Tibial artery (tissue), 4 donors: ENCODE measurements at regions not wholly inside any gene's neighbourhood (a gene's known extent, or its start where the extent isn't known, plus 50 kb on each side); places are given as distances from the start of the nearest gene placed in this dataset.
"Not testable (repeated sequence)": the region's sequence is repeated elsewhere in the genome, so short reads cannot be mapped to it uniquely, and the experiment has no call there.

Experiments used
- DNase-seq, 2 donors: peaks; one replicate each; pipeline ENCODE4 v3.0.0-alpha.2; 2019
- H3K27ac ChIP-seq, 2 donors: fragments of 200-600 bp; sonication (generic) in 1 of 2; 1 replicate in 1 of 2; 2 replicates in 1 of 2; pipeline ENCODE4 v1.5.1; 2018 to 2019; ENCODE audit warnings: mild to moderate bottlenecking in 1 of 2
- H3K27me3 ChIP-seq, 2 donors: fragments of 200-600 bp; sonication (generic) in 1 of 2; one replicate each; pipeline versions ENCODE4 v1.5.1 to v1.6.0; 2016 to 2019
- H3K36me3 ChIP-seq, 3 donors: fragments of 200-600 bp; sonication (generic) in 2 of 3; one replicate each; pipeline ENCODE4 v1.5.1; 2016 to 2019; ENCODE audit warnings: mild to moderate bottlenecking in 2 of 3
- H3K4me1 ChIP-seq, 4 donors: fragments of 200-600 bp; sonication (generic) in 2 of 4; 1 replicate in 3 of 4; 2 replicates in 1 of 4; pipeline ENCODE4 v1.5.1; 2016 to 2019
- H3K4me3 ChIP-seq, 2 donors: fragments of 200-600 bp; sonication (generic) in 1 of 2; 1 replicate in 1 of 2; 2 replicates in 1 of 2; pipeline ENCODE4 v1.5.1; 2018 to 2019; ENCODE audit warnings: mild to moderate bottlenecking in 2 of 2
- H3K9me3 ChIP-seq, 3 donors: fragments of 200-600 bp; sonication (generic) in 1 of 3; one replicate each; pipeline ENCODE4 v1.5.1; 2016 to 2019
- CTCF ChIP-seq, 2 experiments: fragments of 200-600 bp in 1 of 2; fragments of 450-650 bp in 1 of 2; IDR thresholded peaks; one replicate each; pipeline ENCODE4 v1.5.1; 2017 to 2019; ENCODE audit warnings: antibody characterized with exemption in 2 of 2, mild to moderate bottlenecking in 1 of 2, moderate library complexity in 1 of 2
- intact Hi-C: fragments of 100-400 bp; cut with DNase I; formaldehyde crosslinking; loops from one replicate; pipeline ENCODE4 v1.15.0; 2023; ENCODE audit warnings: low total_unique reads

GRCh38 chr7:142498364-142498763 lies 240.5 kb upstream of the PRSS58 start:
- DNase-seq: no peak
- Histone ChIP-seq H3K36me3 (no peaks in the 10 kb centered on the region), H3K9me3 (no peaks in the 10 kb centered on the region), H3K4me1 (peaks cover 0 to 6% (median 0%) of the 10 kb centered on the region in 4 donors), H3K27ac (no peak overlapping the region), H3K27me3 (peaks cover 0 to 21% of the 10 kb centered on the region in 2 donors), H3K4me3 (no peak overlapping the region)
- no peak for TF ChIP-seq CTCF (IDR thresholded peaks at IDR 0.05)
- intact Hi-C loops: no loop called here

GRCh38 chr7:142496545-142496991 lies 238.7 kb upstream of the PRSS58 start:
- Histone ChIP-seq H3K27me3 (peaks cover 0 to 21% of the 10 kb centered on the region in 2 donors), H3K9me3 (no peaks in the 10 kb centered on the region), H3K4me1 (peaks cover 0 to 6% (median 0%) of the 10 kb centered on the region in 4 donors), H3K4me3 (no peak overlapping the region), H3K36me3 (no peaks in the 10 kb centered on the region), H3K27ac (no peak overlapping the region)
- no peak for DNase-seq
- intact Hi-C loops: no loop called here
- TF ChIP-seq CTCF (IDR thresholded peaks at IDR 0.05): peak; percentile 33 to 50

- DNase-seq, intact Hi-C loops, H3K36me3 ChIP-seq, H3K4me1 ChIP-seq, H3K27ac ChIP-seq, H3K4me3 ChIP-seq, H3K9me3 ChIP-seq: not testable (repeated sequence)
- H3K27me3 ChIP-seq: peaks cover 0 to 21% of the 10 kb centered on the region in 2 donors
Measured at GRCh38 chr7:142495879-142496278, 238.0 kb upstream of the PRSS58 start.

- H3K4me1 ChIP-seq, intact Hi-C loops, H3K9me3 ChIP-seq, H3K36me3 ChIP-seq, H3K27ac ChIP-seq, DNase-seq, H3K4me3 ChIP-seq: not testable (repeated sequence)
- peaks cover 0 to 21% of the 10 kb centered on the region in 2 donors for H3K27me3 ChIP-seq
Measured at GRCh38 chr7:142495301-142495700, 237.4 kb upstream of the PRSS58 start.

GRCh38 chr7:142494021-142494420 lies 236.2 kb upstream of the PRSS58 start:
- Histone ChIP-seq H3K36me3 (no peaks in the 10 kb centered on the region), H3K4me3 (no peak overlapping the region), H3K27me3 (peaks cover 0 to 16% of the 10 kb centered on the region in 2 donors), H3K4me1 (peaks cover 0 to 6% (median 0%) of the 10 kb centered on the region in 4 donors), H3K9me3 (no peaks in the 10 kb centered on the region), H3K27ac (no peak overlapping the region)
- intact Hi-C loops: no loop called here
- TF ChIP-seq CTCF (IDR thresholded peaks at IDR 0.05): no peak
- DNase-seq: no peak

- no peak for DNase-seq
- H3K36me3 ChIP-seq: no peaks in the 10 kb centered on the region
- H3K27me3 ChIP-seq: no peaks in the 10 kb centered on the region
- no peak overlapping the region for H3K4me3 ChIP-seq
- no peak overlapping the region for H3K27ac ChIP-seq
- no peaks in the 10 kb centered on the region for H3K4me1 ChIP-seq
- TF ChIP-seq CTCF (IDR thresholded peaks at IDR 0.05): no peak
- intact Hi-C loops: no loop called here
- H3K9me3 ChIP-seq: no peaks in the 10 kb centered on the region
Measured at GRCh38 chr7:142488842-142489241, 231.0 kb upstream of the PRSS58 start.

GRCh38 chr7:142488036-142488633 lies 230.3 kb upstream of the PRSS58 start:
- no peak for DNase-seq
- H3K4me3 ChIP-seq: no peak overlapping the region
- H3K4me1 ChIP-seq: no peaks in the 10 kb centered on the region
- no peak for TF ChIP-seq CTCF (IDR thresholded peaks at IDR 0.05)
- H3K9me3 ChIP-seq: no peaks in the 10 kb centered on the region
- intact Hi-C loops: no loop called here
- no peak overlapping the region for H3K27ac ChIP-seq
- H3K27me3 ChIP-seq: no peaks in the 10 kb centered on the region
- H3K36me3 ChIP-seq: no peaks in the 10 kb centered on the region

- intact Hi-C loops, DNase-seq, H3K27me3 ChIP-seq, H3K27ac ChIP-seq, H3K4me1 ChIP-seq, H3K4me3 ChIP-seq, H3K36me3 ChIP-seq, H3K9me3 ChIP-seq: not testable (repeated sequence)
Measured at GRCh38 chr7:142487565-142487964, 229.7 kb upstream of the PRSS58 start.
